WI38 (cell line): ENCODE measurements at regions not wholly inside any gene's neighbourhood (a gene's known extent, or its start where the extent isn't known, plus 50 kb on each side); places are given as distances from the start of the nearest gene placed in this dataset.

Experiments
- H3K4me3 ChIP-seq: 2 replicates; pipeline ENCODE4 v1.5.1; 2011; ENCODE audit warnings: low read depth, mild to moderate bottlenecking, control low read depth, low read length
- TF ChIP-seq, protein P1 (sequence below): IDR thresholded peaks from 2 replicates; pipeline ENCODE4 v1.5.1; 2012; ENCODE audit warnings: low read depth, mild to moderate bottlenecking, control low read depth, low read length

GRCh38 chr9:16068476-16068875 lies 515.6 kb downstream of the CCDC171 start:
- TF ChIP-seq, protein P1, sequence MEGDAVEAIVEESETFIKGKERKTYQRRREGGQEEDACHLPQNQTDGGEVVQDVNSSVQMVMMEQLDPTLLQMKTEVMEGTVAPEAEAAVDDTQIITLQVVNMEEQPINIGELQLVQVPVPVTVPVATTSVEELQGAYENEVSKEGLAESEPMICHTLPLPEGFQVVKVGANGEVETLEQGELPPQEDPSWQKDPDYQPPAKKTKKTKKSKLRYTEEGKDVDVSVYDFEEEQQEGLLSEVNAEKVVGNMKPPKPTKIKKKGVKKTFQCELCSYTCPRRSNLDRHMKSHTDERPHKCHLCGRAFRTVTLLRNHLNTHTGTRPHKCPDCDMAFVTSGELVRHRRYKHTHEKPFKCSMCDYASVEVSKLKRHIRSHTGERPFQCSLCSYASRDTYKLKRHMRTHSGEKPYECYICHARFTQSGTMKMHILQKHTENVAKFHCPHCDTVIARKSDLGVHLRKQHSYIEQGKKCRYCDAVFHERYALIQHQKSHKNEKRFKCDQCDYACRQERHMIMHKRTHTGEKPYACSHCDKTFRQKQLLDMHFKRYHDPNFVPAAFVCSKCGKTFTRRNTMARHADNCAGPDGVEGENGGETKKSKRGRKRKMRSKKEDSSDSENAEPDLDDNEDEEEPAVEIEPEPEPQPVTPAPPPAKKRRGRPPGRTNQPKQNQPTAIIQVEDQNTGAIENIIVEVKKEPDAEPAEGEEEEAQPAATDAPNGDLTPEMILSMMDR: no peak
- H3K4me3 ChIP-seq: no peak overlapping the region

DNA sequence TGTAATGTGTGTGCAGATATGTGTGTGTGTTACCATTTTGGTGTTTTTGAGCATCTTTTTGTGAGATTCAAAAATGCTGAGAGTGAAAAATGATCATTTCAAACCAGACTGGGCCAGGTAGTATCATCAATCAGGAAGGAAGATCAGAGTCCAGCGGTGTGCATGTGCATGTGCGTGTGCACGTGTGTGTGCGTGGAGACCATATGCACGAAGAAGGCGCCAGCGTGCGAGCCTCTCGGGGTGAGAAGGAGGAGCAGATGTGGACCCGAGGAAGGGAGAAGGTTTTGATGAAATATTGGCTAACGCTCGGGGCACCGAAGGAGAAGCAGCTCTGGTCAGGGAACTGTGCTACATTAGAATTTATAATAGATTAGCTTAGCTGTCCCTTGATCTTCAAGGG lies 516.4 kb downstream of the CCDC171 start:
- TF ChIP-seq, protein P1: no peak

DNA sequence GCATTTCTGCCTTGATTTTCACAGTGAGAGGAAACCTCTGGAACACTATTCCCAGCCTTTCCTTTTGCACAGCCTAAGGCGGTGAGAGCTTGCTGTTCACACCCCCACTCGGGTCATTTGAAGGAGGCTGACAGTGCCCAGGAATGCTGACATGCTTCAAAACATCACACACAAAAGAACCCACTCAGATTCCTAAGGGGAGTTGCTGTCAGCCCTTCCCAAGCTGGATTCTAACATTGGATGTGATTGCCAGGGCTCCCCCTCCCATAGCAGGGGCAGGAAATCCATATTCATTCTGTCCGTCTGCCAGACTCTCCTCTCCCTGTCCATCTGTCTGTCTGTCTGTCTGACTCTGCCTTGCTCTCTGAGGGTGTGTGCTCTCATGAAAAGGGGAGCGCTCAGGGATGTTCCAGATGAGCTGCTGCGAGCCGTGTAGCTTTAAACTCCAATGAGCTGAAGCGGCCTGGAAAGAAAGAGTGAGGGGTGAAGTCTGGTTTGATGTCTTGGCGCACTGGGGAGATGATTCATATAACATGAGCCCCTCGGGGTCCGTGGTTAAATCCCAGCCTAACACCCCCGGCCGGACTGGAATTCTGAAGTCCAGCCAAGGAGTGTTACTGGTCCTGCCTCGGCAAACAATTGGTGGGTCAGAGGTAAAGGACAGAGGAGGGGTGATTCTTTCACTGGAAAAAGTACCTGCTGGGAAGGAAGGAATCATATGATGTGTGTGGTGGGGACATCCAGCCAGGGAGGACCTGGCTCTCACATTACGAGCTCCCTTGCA lies 517.0 kb downstream of the CCDC171 start:
- TF ChIP-seq, protein P1: no peak
- H3K4me3 ChIP-seq: no peak overlapping the region

More for the DNA sequence above, 516.4 kb downstream of the CCDC171 start:
- no peak overlapping the region for H3K4me3 ChIP-seq

DNA sequence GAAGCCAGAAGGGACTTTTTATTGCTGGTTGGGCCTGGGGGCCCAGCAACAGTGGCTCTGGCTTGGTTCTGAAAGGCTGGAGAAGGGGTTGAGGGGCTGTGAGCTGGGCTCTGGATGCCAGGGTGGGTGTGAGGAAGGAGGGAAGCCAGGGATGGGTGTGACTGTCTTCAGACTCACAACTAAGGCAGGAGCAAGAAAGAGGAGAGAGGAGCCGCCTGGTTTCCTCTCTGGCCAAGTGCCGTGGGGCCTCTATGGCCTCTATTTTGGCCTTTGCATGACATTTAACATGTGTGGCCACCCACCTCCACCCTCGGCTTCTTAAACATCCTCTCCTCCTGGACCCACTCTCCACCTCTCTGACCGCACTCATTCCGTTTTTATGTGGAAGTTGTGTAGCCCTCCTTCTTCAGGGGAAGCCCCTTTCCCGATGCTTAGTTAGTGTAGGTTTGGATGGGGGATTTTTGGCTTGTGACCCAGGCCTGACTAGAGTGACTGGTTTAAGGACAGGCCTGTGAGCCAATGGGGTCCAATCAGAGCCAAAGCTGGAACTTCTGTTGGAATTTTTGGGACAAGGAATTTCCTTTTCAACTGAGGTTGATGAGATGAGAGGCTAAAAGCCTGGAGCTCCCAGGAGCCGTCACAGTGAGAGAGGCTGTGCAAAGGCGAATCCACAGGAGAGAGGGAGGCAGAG lies 517.8 kb downstream of the CCDC171 start:
- H3K4me3 ChIP-seq: no peak overlapping the region
- TF ChIP-seq, protein P1: no peak

- H3K4me3 ChIP-seq: no peak overlapping the region
- TF ChIP-seq, protein P1: no peak
Observed at GRCh38 chr9:16071400-16071799, 518.6 kb downstream of the CCDC171 start.

DNA sequence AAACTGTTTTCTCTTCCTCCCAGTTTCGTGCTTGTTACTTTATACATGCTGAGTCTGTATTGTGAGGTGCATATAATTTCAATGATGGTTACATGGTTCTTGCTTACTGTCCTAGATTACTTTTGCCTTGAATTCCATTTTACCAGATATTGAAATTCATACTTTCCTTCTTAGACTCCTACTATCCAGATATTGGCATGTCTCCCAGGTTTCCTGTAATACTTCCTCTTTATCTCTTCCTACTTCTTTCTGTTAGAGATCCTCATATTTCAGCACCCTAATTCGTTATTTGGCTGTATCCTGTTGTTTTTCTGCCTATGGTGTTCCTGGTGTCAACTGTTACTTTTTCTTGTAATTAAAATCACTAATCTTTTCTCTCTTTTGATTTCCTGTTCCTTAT lies 522.1 kb downstream of the CCDC171 start:
- TF ChIP-seq, protein P1: no peak
- H3K4me3 ChIP-seq: no peak overlapping the region

DNA sequence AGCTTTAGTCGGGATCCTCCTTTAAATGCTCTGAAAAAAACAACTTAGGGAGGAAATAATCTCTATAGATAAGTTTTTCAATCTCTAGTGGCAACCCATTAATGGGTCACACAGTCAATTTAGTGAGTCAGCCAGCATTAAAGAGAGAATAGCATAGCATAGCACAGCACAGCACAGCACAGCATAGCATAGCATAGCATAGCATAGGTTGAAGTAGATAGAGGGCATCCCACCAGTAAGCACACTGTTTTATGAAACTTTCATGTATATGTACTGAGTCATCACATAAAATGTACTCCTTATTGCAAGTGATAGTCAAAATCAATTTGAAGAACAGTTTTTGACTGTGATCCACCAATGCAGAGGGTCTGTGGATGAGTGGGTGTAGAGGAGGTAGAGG lies 522.9 kb downstream of the CCDC171 start:
- TF ChIP-seq, protein P1: no peak
- H3K4me3 ChIP-seq: no peak overlapping the region
